A673 (cell line): ENCODE measurements at regions not wholly inside any gene's neighbourhood (a gene's known extent, or its start where the extent isn't known, plus 50 kb on each side); places are given as distances from the start of the nearest gene placed in this dataset.

Experiments
- BruUV-seq: library from RNA; stranded (reverse); fragments of 400-500 nt; replicated peaks from 2 replicates; lab custom pipeline; 2021; lab: Mats Ljungman, UMichigan
- CTCF ChIA-PET: fragments of 300-600 bp; sonication (Branson Sonifier 250); formaldehyde crosslinking; loops from one replicate; lab custom pipeline; 2022; ENCODE audit warnings: antibody characterized with exemption; lab: Charles Lee
- POLR2A ChIA-PET: fragments of 300-600 bp; sonication (Branson Sonifier 250); formaldehyde crosslinking; loops from one replicate; lab custom pipeline; 2022; ENCODE audit warnings: antibody characterized with exemption; ENCODE audit not compliant: low non-redundant PET; lab: Charles Lee
- DNase-seq: peaks from one replicate; pipeline ENCODE4 v3.0.0-alpha.2; 2015; ENCODE audit warnings: low spot score
- H3K27ac ChIP-seq: fragments of 200-600 bp; sonication (generic); 2 replicates; pipeline ENCODE4 v1.5.1; 2016; ENCODE audit warnings: mixed run types, low read depth, mild to moderate bottlenecking, mixed read lengths, antibody characterized with exemption, low read length; ENCODE audit not compliant: poor library complexity, severe bottlenecking
- H3K27me3 ChIP-seq: fragments of 200-600 bp; sonication (generic); replicated peaks from 2 replicates; pipeline ENCODE4 v1.6.1; 2017; ENCODE audit warnings: mixed run types, low read depth, mild to moderate bottlenecking, mixed read lengths, antibody characterized with exemption, low read length; ENCODE audit not compliant: insufficient read depth, poor library complexity
- H3K36me3 ChIP-seq: fragments of 200-600 bp; sonication (generic); 2 replicates; pipeline ENCODE4 v1.6.1; 2016; ENCODE audit warnings: mixed run types, mild to moderate bottlenecking, mixed read lengths, antibody characterized with exemption, low read length; ENCODE audit not compliant: insufficient read depth, poor library complexity, severe bottlenecking
- H3K4me1 ChIP-seq: fragments of 200-600 bp; sonication (generic); 2 replicates; pipeline ENCODE4 v1.6.1; 2017; ENCODE audit warnings: mixed run types, mild to moderate bottlenecking, mixed read lengths, antibody characterized with exemption, low read length; ENCODE audit not compliant: insufficient read depth, poor library complexity, severe bottlenecking
- H3K4me3 ChIP-seq: fragments of 200-600 bp; sonication (generic); 2 replicates; pipeline ENCODE4 v1.5.1; 2016; ENCODE audit warnings: low read depth, mixed run types, mild to moderate bottlenecking, mixed read lengths, low read length; ENCODE audit not compliant: poor library complexity, severe bottlenecking
- H3K9me3 ChIP-seq: fragments of 200-600 bp; sonication (generic); 2 replicates; pipeline ENCODE4 v1.6.1; 2016; ENCODE audit warnings: mixed run types, low read depth, mild to moderate bottlenecking, mixed read lengths, antibody characterized with exemption, low read length; ENCODE audit not compliant: poor library complexity, severe bottlenecking
- EZH2 ChIP-seq: fragments of 200-600 bp; sonication (generic); IDR thresholded peaks from 2 replicates; pipeline ENCODE4 v1.6.1; 2017; ENCODE audit warnings: borderline replicate concordance, low read depth, mild to moderate bottlenecking, mixed read lengths, antibody characterized with exemption, low read length; ENCODE audit not compliant: poor library complexity, severe bottlenecking
- intact Hi-C: fragments of 100-400 bp; cut with micrococcal nuclease; formaldehyde crosslinking; loops from one replicate; pipeline ENCODE4 v1.10.0; 2022; ENCODE audit not compliant: unreplicated experiment
- TF ChIP-seq, protein P1 (sequence below): fragments of 300-800, 200-600 bp; sonication (generic); conservative IDR thresholded peaks from 2 replicates; pipeline ENCODE4 v1.5.1; 2017; ENCODE audit warnings: low read depth, mild to moderate bottlenecking, antibody characterized with exemption, low read length, moderate library complexity, mixed read lengths

GRCh38 chr5:163205645-163206044 is 231.8 kb upstream of the CCNG1 start:
- ChIA-PET POLR2A (no interaction called here), CTCF (no interaction called here)
- intact Hi-C loops, result no loop called here
- H3K4me1 ChIP-seq, result no peaks in the 10 kb centered on the region
- H3K27me3 ChIP-seq, result no peaks in the 10 kb centered on the region
- H3K4me3 ChIP-seq, result no peak overlapping the region
- no peaks in the 10 kb centered on the region for H3K9me3 ChIP-seq
- no peaks in the 10 kb centered on the region for H3K36me3 ChIP-seq
- H3K27ac ChIP-seq, result no peak overlapping the region
- no TSS peak for BruUV-seq
- DNase-seq, result no peak
- TF ChIP-seq EZH2, result no peak
- TF ChIP-seq, protein P1, sequence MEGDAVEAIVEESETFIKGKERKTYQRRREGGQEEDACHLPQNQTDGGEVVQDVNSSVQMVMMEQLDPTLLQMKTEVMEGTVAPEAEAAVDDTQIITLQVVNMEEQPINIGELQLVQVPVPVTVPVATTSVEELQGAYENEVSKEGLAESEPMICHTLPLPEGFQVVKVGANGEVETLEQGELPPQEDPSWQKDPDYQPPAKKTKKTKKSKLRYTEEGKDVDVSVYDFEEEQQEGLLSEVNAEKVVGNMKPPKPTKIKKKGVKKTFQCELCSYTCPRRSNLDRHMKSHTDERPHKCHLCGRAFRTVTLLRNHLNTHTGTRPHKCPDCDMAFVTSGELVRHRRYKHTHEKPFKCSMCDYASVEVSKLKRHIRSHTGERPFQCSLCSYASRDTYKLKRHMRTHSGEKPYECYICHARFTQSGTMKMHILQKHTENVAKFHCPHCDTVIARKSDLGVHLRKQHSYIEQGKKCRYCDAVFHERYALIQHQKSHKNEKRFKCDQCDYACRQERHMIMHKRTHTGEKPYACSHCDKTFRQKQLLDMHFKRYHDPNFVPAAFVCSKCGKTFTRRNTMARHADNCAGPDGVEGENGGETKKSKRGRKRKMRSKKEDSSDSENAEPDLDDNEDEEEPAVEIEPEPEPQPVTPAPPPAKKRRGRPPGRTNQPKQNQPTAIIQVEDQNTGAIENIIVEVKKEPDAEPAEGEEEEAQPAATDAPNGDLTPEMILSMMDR, result no peak

DNA sequence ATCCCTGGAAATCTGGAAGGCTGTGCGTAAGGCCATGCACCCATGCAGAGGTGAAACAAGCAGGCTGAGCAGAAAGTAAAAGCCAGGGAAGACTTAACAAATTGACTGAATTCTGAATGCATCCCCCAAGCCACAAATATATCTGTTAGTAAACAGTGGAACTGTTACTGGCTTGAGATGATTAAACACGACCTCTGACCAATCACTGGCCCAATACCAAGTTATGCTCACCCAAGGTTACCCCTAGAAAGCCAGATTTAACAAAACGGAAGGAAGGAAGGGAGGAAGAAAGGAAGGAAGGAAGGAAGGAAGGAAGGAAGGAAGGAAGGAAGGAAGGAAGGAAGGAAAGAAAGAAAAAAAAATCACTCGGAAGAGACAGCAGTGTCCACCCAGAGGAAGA is 215.8 kb upstream of the CCNG1 start:
- CTCF ChIA-PET, result no interaction called here
- intact Hi-C loops, result loop anchor here (5.0 kb wide), 2 partner anchors 46 to 126 kb away; no protein-coding TSS in a partner anchor
- TF ChIP-seq, protein P1, result no peak
- no peak for TF ChIP-seq EZH2
- BruUV-seq, result no TSS peak
- POLR2A ChIA-PET, result interaction anchor here (0.6 kb wide), 1 partner anchor 187 kb away, joined by 4 read pairs; no protein-coding TSS in a partner anchor
- no peak overlapping the region for H3K4me3 ChIP-seq
- H3K4me1 ChIP-seq, result peaks cover 59% of the 10 kb centered on the region
- DNase-seq, result peak; percentile 89
- peak overlapping the region; percentile 93 for H3K27ac ChIP-seq
- H3K9me3 ChIP-seq, result no peaks in the 10 kb centered on the region
- H3K36me3 ChIP-seq, result no peaks in the 10 kb centered on the region
- no peaks in the 10 kb centered on the region for H3K27me3 ChIP-seq

- Histone ChIP-seq H3K4me1 (peaks cover 68% of the 10 kb centered on the region), H3K27me3 (no peaks in the 10 kb centered on the region), H3K27ac (peak overlapping the region; percentile 93), H3K36me3 (no peaks in the 10 kb centered on the region), H3K9me3 (no peaks in the 10 kb centered on the region), H3K4me3 (no peak overlapping the region)
- ChIA-PET POLR2A (no interaction called here), CTCF (interaction anchor here (0.6 kb wide), 1 partner anchor 124 kb away, joined by 6 read pairs; no protein-coding TSS in a partner anchor)
- BruUV-seq, result no TSS peak
- no peak for DNase-seq
- TF ChIP-seq EZH2, result no peak
- TF ChIP-seq, protein P1, result no peak
- intact Hi-C loops, result loop anchor here (5.0 kb wide), 2 partner anchors 44 to 124 kb away; no protein-coding TSS in a partner anchor
These were observed 214.4 kb upstream of the CCNG1 start for GRCh38 chr5:163222982-163223381.
